Lower lobe of right lung (tissue), 2 donors: ENCODE measurements at regions not wholly inside any gene's neighbourhood (a gene's known extent, or its start where the extent isn't known, plus 50 kb on each side); places are given as distances from the start of the nearest gene placed in this dataset.

Experiments
- ATAC-seq, 2 donors: fragments of 200-7000 bp; cut with Tn5 transposase; one replicate each; pipeline ENCODE4 v1.9.1; 2020 to 2022; ENCODE audit warnings: mild to moderate bottlenecking in 2 of 2, moderate library complexity in 2 of 2
- DNase-seq: peaks from one replicate; pipeline ENCODE4 v3.0.0-alpha.2; 2020
- H3K27ac ChIP-seq: fragments of 200-600 bp; one replicate; pipeline ENCODE4 v1.8.0; 2022
- H3K27me3 ChIP-seq: fragments of 200-600 bp; one replicate; pipeline ENCODE4 v1.8.0; 2022; ENCODE audit warnings: low read depth
- H3K36me3 ChIP-seq: fragments of 200-600 bp; one replicate; pipeline ENCODE4 v1.8.0; 2022; ENCODE audit warnings: mild to moderate bottlenecking
- H3K4me1 ChIP-seq: fragments of 200-600 bp; one replicate; pipeline ENCODE4 v1.8.0; 2022
- H3K4me3 ChIP-seq: fragments of 200-600 bp; one replicate; pipeline ENCODE4 v1.8.0; 2022; ENCODE audit warnings: mild to moderate bottlenecking
- H3K9me3 ChIP-seq: fragments of 200-600 bp; one replicate; pipeline ENCODE4 v1.8.0; 2022
- intact Hi-C: fragments of 100-400 bp; cut with DNase I; formaldehyde crosslinking; loops from one replicate; pipeline ENCODE4 v1.11.0; 2022
- TF ChIP-seq, protein P1 (sequence below): fragments of 200-600 bp; IDR thresholded peaks from one replicate; pipeline ENCODE4 v1.8.0; 2022; ENCODE audit warnings: antibody characterized with exemption, mild to moderate bottlenecking
- donor health status: DM: no; HTN: yes; CAD: no; lungs with severe emphysema.

DNA sequence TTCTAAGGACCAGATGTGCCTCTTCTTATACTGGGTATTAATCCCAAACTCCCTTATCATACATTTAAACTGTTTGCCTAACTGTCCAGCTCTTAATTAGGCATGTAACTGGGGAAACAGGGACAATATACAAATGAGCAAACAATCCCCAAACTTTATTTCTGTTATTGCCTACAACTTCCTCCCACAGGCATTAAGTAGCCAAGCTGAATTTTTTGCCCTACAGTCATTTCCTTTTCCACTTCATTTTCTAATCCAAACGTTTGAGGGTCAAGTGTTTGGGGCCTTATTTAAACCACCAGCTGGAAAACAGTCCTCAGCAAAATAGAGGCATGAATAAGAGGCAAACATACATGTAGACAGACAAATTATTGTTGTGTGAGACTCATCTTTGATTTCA, 77.4 kb upstream of the CCL2 start:
- intact Hi-C loops: no loop called here
- Histone ChIP-seq H3K27ac (peak overlapping the region; percentile 61), H3K36me3 (no peaks in the 10 kb centered on the region), H3K27me3 (no peaks in the 10 kb centered on the region), H3K9me3 (no peaks in the 10 kb centered on the region), H3K4me3 (no peak overlapping the region), H3K4me1 (peaks cover 24% of the 10 kb centered on the region)
- TF ChIP-seq, protein P1, sequence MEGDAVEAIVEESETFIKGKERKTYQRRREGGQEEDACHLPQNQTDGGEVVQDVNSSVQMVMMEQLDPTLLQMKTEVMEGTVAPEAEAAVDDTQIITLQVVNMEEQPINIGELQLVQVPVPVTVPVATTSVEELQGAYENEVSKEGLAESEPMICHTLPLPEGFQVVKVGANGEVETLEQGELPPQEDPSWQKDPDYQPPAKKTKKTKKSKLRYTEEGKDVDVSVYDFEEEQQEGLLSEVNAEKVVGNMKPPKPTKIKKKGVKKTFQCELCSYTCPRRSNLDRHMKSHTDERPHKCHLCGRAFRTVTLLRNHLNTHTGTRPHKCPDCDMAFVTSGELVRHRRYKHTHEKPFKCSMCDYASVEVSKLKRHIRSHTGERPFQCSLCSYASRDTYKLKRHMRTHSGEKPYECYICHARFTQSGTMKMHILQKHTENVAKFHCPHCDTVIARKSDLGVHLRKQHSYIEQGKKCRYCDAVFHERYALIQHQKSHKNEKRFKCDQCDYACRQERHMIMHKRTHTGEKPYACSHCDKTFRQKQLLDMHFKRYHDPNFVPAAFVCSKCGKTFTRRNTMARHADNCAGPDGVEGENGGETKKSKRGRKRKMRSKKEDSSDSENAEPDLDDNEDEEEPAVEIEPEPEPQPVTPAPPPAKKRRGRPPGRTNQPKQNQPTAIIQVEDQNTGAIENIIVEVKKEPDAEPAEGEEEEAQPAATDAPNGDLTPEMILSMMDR: no peak
- DNase-seq (no peak), ATAC-seq (peak; percentile 50 to 54)

- DNase-seq (no peak), ATAC-seq (peak in 1 of 2 donors; percentile 17)
- no peaks in the 10 kb centered on the region for H3K27me3 ChIP-seq
- H3K9me3 ChIP-seq: no peaks in the 10 kb centered on the region
- no peaks in the 10 kb centered on the region for H3K36me3 ChIP-seq
- no peak overlapping the region for H3K4me3 ChIP-seq
- TF ChIP-seq, protein P1: no peak
- intact Hi-C loops: no loop called here
- H3K4me1 ChIP-seq: peaks cover 24% of the 10 kb centered on the region
- peak overlapping the region; percentile 61 for H3K27ac ChIP-seq
Measured at GRCh38 chr17:34178092-34178491, 77.0 kb upstream of the CCL2 start.

GRCh38 chr17:34182036-34182803, 72.9 kb upstream of the CCL2 start:
- H3K27ac ChIP-seq: no peak overlapping the region
- no peak for ATAC-seq
- H3K27me3 ChIP-seq: no peaks in the 10 kb centered on the region
- H3K4me3 ChIP-seq: no peak overlapping the region
- no peaks in the 10 kb centered on the region for H3K36me3 ChIP-seq
- peaks cover 16% of the 10 kb centered on the region for H3K4me1 ChIP-seq
- TF ChIP-seq, protein P1: no peak
- intact Hi-C loops: no loop called here
- no peak for DNase-seq
- no peaks in the 10 kb centered on the region for H3K9me3 ChIP-seq

- Histone ChIP-seq H3K4me3 (no peak overlapping the region), H3K27me3 (no peaks in the 10 kb centered on the region), H3K36me3 (no peaks in the 10 kb centered on the region), H3K4me1 (peaks cover 9% of the 10 kb centered on the region), H3K27ac (no peak overlapping the region), H3K9me3 (no peaks in the 10 kb centered on the region)
- TF ChIP-seq, protein P1: no peak
- intact Hi-C loops: loop anchor here (5.0 kb wide), 1 partner anchor 166 kb away; the partner anchor contains the start of gene CCL1
- ATAC-seq (no peak), DNase-seq (no peak)
Measured at GRCh38 chr17:34195987-34196386, 59.1 kb upstream of the CCL2 start.

DNA sequence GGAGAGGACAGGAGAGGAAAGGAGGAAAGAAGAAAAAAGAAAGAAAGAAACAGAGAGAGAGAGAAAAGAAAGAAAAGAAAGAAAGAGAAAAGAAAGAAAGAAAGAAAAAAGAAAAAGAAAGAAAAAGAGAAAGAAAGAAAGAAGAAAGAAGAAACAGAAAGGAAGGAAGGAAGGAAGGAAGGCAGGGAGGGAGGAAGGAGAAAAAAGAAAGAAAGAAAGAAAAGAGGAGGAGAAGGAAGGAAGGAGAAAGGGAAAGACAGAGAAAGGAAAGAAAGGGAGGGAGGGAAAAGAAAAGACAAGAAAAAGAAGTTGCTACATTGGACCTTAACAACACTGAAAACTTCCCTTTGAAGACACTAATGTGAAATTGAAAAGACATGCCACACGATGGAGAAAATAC, 56.6 kb upstream of the CCL2 start:
- intact Hi-C loops: loop anchor here (5.0 kb wide), 1 partner anchor 164 kb away; the partner anchor contains the start of gene CCL1
- no peak for ATAC-seq
- DNase-seq: no peak

More for the DNA sequence above, 56.6 kb upstream of the CCL2 start:
- Histone ChIP-seq H3K27ac (no peak overlapping the region), H3K36me3 (no peaks in the 10 kb centered on the region), H3K27me3 (no peaks in the 10 kb centered on the region), H3K9me3 (no peaks in the 10 kb centered on the region), H3K4me1 (peaks cover 9% of the 10 kb centered on the region), H3K4me3 (no peak overlapping the region)
- TF ChIP-seq, protein P1: no peak
